ENCODE measurements at regions not wholly inside any gene's neighbourhood (a gene's known extent, or its start where the extent isn't known, plus 50 kb on each side); places are given as distances from the start of the nearest gene placed in this dataset.

DNA sequence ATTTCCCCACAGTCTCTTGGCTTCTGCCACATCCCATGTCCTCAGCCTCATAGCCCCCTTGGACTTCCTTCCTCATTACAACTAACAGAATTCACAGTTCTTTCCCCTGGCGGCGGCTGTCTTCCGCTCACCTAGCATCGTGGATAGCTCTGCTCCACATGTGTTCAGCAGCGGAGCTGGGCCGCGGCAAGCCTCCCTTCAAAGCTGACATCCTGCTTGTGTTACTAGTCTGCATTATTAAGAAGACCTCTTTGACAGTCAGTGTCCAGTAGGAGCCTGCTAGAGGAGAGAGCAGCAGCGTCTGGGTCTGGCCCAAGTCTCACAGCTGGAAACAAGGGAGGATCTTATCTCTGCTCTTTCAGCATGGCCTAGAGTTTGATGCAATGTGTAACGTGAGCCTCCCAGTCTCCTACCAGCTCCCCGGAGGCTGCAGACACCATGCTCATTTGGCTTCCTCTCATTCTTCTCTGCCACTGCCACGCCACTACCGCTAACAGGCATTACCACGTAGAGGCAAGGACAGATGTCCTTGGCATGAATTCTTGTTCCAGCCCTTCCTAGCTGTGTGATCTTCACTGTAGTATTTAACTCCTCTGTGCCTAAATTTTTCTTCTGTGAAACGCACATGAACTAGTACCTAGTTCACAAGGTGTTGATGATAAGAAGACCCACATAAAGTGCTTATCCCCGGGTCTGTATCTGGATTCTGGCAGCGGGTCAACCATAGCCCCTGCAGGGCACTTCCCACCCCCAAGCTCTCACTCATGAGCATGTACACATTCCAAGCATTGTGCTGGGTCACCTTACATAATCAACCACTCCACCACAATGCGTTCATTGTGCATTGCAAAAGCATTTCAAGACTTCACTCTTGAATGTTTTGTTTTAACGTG lies 107.1 kb upstream of the BACH2 start:
- no peak for DNase-seq (ENCODE audit: low read depth)

GRCh38 chr6:90402831-90403192 lies 106.2 kb upstream of the BACH2 start:
- DNase-seq (ENCODE audit: low read depth), result no peak

DNA sequence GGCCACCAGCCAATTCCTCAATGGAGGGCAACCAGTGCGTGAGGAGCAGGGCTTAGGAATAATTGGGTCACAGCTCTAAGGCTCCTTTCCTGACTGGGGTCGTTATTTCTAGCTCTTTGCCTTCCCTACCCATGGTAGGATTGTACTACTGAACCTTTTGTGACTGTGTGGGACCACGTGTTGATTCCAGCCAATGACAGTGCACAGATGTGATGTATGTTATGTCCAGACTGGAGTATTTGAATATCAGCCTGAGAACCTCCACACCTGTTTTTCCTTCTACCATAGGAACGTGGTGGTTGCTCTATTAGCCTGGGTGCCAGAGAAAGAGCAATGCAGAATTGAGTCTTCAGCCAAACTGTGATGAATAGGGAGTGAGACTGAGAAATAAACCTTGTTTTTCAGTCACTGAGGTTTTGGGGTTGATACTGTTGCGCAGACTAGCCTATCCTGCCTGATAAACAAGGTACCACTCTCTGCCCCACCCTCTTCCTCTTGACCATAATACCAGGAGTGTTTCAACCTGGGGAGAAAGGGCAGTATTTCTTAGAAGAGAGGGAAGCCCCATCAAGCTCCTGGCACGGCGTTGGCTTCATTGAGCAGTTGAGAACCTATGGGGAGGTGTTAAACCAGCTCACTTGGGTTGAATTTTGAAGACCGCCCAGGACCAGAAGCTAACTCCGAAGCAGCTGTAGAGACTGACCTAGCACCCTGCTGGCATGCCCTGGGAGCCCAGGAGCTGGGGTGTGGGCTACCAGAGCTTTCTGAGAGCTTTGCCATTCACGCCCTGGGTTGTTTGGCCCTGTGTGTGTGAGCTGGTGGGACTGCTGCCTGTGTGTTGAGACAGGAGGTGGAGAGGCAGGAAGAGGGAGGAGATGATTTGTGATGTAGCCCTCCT lies 105.5 kb upstream of the BACH2 start:
- DNase-seq (ENCODE audit: low read depth), result no peak

DNA sequence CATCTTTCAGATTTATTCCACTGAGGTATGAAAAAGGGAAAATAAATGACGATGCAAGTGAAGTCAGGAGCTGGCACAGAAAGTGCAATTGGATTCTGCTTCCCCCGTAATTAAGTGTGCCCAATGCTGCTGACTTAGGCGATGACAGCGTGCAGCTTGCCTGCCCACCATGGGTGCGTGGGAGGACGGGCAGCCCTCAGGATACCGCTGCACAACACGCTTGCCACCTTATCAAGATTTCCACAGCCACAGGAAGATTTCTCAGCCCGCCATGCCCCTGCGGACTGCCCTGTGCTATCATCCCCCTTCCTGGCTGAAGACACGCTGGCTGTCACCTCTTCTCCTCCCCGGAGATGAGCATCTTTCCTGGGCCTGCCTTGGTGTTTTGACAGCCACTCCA lies 103.3 kb upstream of the BACH2 start:
- DNase-seq (ENCODE audit: low read depth), result peak; percentile 32

DNA sequence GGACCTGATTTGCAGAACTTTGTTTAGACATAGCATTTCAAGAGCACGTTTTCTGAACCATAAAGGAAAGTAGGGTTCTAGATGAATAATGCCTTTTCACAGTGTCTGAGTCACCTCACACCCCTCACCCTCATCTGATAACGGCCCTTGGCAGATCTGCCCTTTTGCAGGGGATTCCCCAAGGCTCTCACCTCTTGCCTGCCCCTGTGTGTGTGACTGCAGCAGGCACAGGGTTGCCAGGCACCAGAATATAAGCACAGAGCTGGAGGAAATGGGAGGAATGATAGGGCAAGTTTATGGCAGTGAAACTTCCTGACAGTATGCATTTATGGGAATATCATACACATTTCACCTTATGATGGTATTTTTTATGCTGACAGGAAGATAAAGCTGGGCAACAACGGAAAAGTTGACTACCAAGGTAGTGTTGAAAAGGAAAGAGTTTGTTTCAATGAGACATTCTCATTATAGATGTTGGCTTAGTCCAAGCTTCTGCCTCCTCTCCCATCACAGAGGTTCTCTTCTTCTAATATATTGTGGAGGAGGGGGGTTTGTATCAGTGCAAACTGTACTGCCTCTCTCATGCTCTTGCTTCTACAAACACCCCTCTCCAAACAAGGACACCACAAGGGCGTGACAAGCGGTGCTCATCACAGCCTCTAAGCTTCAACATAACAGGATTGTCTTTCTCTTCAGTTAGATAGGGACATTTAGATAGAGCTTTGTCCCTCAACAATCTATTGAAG lies 101.5 kb upstream of the BACH2 start:
- peak; percentile 73 for DNase-seq (ENCODE audit: low read depth)

DNA sequence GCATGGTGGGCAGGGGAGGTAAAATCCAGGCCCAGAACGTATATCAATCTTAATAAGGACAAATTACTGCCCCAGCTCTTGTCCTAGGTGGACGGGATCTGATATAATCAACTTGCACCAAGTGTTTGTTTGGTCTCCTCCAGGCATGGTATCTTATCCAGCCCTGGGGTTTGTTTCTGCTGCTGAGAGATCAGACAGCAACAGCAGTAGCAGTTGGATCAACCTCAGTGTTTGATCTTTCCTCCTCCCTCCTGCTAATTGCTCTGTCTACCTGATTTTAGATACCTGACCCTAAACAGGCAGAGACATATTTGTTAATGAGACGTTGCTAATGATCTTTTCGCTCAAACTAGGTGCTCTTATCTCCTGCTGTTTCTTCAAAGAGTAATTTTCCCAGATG lies 100.4 kb upstream of the BACH2 start:
- DNase-seq (ENCODE audit: low read depth), result no peak

DNA sequence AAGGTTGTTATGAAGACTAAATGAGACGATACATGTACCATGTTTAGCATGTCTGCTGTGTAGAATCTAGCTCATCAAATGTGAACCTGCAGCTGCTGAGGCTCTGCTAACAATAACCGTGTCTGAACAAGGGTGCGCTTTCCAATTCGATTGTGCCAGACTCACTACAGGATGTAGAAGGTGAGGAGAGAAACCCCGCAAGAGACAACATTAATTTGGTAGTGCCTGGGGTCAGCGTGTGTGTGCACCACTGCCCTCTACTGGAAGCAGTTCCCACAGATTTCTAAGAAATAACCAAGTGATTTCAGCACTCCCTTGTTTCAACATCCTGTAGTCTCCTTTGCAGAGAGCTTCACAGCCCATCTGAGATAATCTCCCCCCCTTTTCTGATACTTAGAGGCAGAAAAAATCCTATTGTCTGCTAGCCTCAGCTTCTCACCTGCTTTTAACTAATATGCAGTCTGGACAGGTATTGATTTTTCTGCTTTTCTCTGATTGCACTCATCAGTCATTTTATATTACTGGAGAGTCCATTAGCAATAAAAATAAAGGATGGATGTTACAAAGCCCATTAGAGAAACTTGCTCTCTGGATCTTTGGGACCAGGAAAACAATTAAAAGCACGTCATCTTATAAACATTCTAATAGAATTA lies 96.7 kb upstream of the BACH2 start:
- DNase-seq (ENCODE audit: low read depth), result peak; percentile 43

DNA sequence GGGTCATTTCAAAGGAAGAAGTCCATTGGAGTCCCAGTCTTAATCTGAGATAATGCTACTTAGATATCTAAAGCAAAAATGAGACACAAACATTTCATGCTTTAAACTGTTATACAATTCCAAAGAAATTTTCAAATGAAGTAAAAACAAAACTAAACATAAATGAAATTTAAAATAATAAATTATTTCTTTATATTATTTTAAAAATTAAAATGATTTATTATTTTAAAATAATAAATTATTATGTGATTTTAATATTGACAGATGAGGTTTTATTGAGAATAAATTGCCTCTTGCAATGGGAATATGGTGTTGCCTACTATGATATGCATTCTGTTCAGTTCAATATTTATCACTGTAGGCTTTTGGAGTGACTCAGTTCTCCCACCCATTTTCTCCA lies 93.7 kb upstream of the BACH2 start:
- no peak for DNase-seq (ENCODE audit: low read depth)

- DNase-seq (ENCODE audit: low read depth), result no peak
Observed at GRCh38 chr6:90388395-90388794, 91.8 kb upstream of the BACH2 start.

DNA sequence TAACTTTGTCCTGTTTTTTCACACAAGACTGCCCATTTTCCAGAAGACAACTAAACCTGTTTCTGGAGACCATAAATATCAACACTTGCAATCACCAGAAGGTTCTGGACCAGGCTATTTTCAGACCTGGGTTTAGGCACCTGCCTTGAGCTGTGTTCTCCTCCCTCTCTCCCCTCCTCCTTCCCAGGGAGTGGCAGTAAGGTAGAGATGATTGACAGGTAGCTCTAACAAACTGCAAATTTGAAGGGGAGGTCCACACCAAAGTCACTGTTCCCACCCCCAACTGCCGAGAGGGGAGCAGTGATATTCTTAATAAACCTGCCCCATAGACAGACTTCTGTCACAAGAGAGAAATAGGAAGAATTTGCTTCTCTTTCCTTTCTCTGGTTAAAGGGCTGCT lies 91.2 kb upstream of the BACH2 start:
- DNase-seq (ENCODE audit: low read depth), result no peak

GRCh38 chr6:90387383-90387775 lies 90.7 kb upstream of the BACH2 start:
- no peak for DNase-seq (ENCODE audit: low read depth)

GRCh38 chr6:90386399-90387382 lies 90.0 kb upstream of the BACH2 start:
- no peak for DNase-seq (ENCODE audit: low read depth)

- no peak for DNase-seq (ENCODE audit: low read depth)
Observed at GRCh38 chr6:90385759-90386313, 89.2 kb upstream of the BACH2 start.

DNA sequence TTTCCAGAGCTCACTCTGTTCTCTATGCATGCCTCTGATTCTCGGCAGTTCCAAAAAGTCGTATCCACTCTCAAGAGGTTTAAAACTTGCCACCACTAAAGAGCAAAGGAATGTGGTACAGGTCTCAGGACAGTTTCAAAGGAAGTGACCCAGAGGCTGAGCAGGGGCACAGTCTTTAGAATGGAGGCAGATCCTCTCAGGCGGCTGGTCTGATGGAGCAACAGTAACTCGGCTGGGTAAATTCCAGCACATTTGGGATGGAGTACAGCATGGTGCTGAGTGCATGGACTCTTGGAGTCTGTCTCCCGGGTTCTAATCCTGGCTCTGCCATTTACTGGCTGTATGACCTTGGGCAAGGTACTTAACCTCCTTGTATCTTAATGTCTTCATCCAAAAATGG lies 88.1 kb upstream of the BACH2 start:
- DNase-seq (ENCODE audit: low read depth), result no peak

GRCh38 chr6:90383196-90383822 lies 86.7 kb upstream of the BACH2 start:
- DNase-seq (ENCODE audit: low read depth), result no peak

DNA sequence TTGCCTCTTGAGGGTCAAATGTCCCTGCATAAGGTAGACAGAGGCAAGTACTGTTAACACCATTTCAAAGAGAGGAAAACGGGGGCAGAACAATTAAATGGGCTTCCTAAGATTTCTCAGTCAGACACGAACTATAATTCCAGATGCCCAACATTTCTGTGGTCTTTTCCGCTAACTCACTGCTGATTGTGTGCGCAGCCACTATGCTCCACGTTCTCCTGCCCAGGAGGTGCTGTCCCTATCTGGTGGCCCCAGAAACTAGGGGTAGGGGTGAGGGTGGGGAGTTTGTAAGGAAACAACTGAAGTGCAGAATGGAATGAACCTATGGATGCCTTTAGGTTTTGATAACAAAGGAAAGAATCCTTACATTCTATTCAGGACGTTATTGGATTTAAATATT lies 86.1 kb upstream of the BACH2 start:
- DNase-seq (ENCODE audit: low read depth), result no peak

- DNase-seq (ENCODE audit: low read depth), result no peak
Observed at GRCh38 chr6:90375681-90376439, 79.2 kb upstream of the BACH2 start.

DNA sequence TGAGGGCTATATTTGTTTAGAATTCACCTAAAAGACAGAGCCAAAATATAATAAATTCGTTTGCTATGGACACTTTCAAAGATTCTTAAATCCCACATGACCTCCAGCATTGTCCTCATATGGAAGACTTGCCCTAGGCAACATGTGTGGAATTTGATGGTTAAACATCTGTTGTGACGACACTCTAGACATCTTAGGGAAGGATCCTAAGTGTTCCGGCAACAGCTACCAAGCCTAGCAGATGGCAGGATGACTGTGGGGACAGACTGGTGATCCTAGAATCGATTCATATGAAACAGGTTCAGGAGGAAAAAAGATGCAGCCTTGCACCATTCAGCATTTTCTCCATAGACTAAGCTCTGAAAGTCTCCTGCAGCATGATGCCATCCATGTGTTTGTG lies 77.6 kb upstream of the BACH2 start:
- no peak for DNase-seq (ENCODE audit: low read depth)

DNA sequence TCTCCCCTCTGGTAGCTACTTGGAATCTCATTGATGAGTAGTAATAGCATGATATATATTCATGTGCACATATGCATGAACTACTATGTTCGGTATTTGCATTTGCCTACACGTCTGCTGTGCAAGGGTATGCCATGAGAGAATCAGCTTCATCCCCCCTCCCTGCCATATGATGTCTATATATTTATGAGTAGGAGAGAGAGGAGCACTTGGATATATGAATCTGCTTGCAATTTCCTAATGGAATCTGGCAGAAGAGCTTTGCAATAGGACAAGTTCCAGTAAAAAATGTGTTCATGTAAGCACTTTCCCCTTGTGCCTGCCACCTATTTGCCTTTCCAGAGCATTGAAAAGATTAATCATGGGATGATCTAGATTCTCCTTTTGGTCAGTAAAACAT lies 76.2 kb upstream of the BACH2 start:
- no peak for DNase-seq (ENCODE audit: low read depth)
